ENCODE measurements at regions not wholly inside any gene's neighbourhood (a gene's known extent, or its start where the extent isn't known, plus 50 kb on each side); places are given as distances from the start of the nearest gene placed in this dataset.

- no peak overlapping the region for H3K4me3 ChIP-seq (ENCODE audit: low read length in 2 of 2)
- H3K27ac ChIP-seq (ENCODE audit: low read depth in 1 of 2, low read length in 1 of 2) = no peak overlapping the region
- 85% methylated on average over 1 of the region's 1 CpG for WGBS
- H3K4me1 ChIP-seq (ENCODE audit: control insufficient read depth in 2 of 2, insufficient read depth in 2 of 2, low read length in 2 of 2) = no peaks in the 10 kb centered on the region
- H3K9me3 ChIP-seq (ENCODE audit: control insufficient read depth in 2 of 2, insufficient read depth in 1 of 2, low read length in 1 of 2) = no peaks in the 10 kb centered on the region
- H3K36me3 ChIP-seq (ENCODE audit: control insufficient read depth in 2 of 2, insufficient read depth in 2 of 2, low read length in 1 of 2) = no peaks in the 10 kb centered on the region
- no peak for DNase-seq (ENCODE audit: low read depth in 6 of 9, low spot score in 9 of 9)
- H3K27me3 ChIP-seq (ENCODE audit: control insufficient read depth in 2 of 2, insufficient read depth in 1 of 2, low read length in 1 of 2) = no peaks in the 10 kb centered on the region
Measured at GRCh38 chr5:100188778-100189177, 346.4 kb upstream of the FAM174A start.

DNA sequence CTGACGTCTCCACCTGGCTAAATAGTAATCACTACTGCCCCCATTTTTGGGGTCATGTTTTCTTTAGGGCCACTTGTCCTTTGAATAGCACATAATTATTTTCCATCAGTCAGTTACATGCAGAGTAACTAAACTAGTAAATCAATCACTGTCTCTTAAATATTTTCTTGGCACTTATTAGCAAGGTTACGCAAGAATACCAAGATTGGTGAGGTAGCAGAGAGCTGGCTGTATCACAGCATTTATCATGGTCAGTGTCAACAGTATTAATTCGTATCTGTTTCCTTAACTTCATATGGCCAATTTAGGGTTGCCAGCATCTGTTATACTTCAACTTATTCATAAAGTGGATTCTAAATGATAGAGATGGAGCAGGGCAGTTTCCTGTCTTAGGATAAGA, 346.8 kb upstream of the FAM174A start:
- Histone ChIP-seq H3K9me3 (ENCODE audit: control insufficient read depth in 2 of 2, insufficient read depth in 1 of 2, low read length in 1 of 2) (no peaks in the 10 kb centered on the region), H3K36me3 (ENCODE audit: control insufficient read depth in 2 of 2, insufficient read depth in 2 of 2, low read length in 1 of 2) (no peaks in the 10 kb centered on the region), H3K4me1 (ENCODE audit: control insufficient read depth in 2 of 2, insufficient read depth in 2 of 2, low read length in 2 of 2) (no peaks in the 10 kb centered on the region), H3K27ac (ENCODE audit: low read depth in 1 of 2, low read length in 1 of 2) (no peak overlapping the region), H3K4me3 (ENCODE audit: low read length in 2 of 2) (no peak overlapping the region), H3K27me3 (ENCODE audit: control insufficient read depth in 2 of 2, insufficient read depth in 1 of 2, low read length in 1 of 2) (no peaks in the 10 kb centered on the region)
- DNase-seq (ENCODE audit: low read depth in 6 of 9, low spot score in 9 of 9) = no peak
- 90% methylated on average over 3 of the region's 3 CpGs for WGBS

- Histone ChIP-seq H3K4me3 (ENCODE audit: low read length in 2 of 2) (no peak overlapping the region), H3K27ac (ENCODE audit: low read depth in 1 of 2, low read length in 1 of 2) (no peak overlapping the region), H3K36me3 (ENCODE audit: control insufficient read depth in 2 of 2, insufficient read depth in 2 of 2, low read length in 1 of 2) (no peaks in the 10 kb centered on the region), H3K27me3 (ENCODE audit: control insufficient read depth in 2 of 2, insufficient read depth in 1 of 2, low read length in 1 of 2) (no peaks in the 10 kb centered on the region), H3K9me3 (ENCODE audit: control insufficient read depth in 2 of 2, insufficient read depth in 1 of 2, low read length in 1 of 2) (no peaks in the 10 kb centered on the region), H3K4me1 (ENCODE audit: control insufficient read depth in 2 of 2, insufficient read depth in 2 of 2, low read length in 2 of 2) (no peaks in the 10 kb centered on the region)
- DNase-seq (ENCODE audit: low read depth in 6 of 9, low spot score in 9 of 9) = no peak
- 89% methylated on average over 2 of the region's 2 CpGs for WGBS
Measured at GRCh38 chr5:100186181-100186580, 349.0 kb upstream of the FAM174A start.

DNA sequence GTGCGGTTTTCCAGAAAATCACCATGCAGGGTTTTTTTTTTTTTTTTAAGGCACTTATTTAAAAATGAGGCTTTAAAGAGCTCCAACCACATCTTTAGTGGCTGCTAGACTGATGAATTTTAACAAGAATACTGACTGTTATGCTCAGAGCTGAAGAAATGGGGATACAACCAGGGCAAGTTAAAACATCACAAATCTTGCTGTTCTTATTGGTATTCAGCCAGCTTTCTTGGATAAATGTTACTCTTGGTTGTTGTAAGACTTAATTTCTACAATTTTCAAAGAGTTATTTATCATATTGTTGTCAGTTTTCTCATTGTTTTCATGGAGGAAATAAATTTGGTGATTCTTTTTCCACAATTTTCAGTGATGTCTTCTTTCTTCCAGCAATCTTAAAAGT, 352.8 kb upstream of the FAM174A start:
- Histone ChIP-seq H3K4me3 (ENCODE audit: low read length in 2 of 2) (no peak overlapping the region), H3K27me3 (ENCODE audit: control insufficient read depth in 2 of 2, insufficient read depth in 1 of 2, low read length in 1 of 2) (no peaks in the 10 kb centered on the region), H3K36me3 (ENCODE audit: control insufficient read depth in 2 of 2, insufficient read depth in 2 of 2, low read length in 1 of 2) (no peaks in the 10 kb centered on the region), H3K27ac (ENCODE audit: low read depth in 1 of 2, low read length in 1 of 2) (no peak overlapping the region), H3K9me3 (ENCODE audit: control insufficient read depth in 2 of 2, insufficient read depth in 1 of 2, low read length in 1 of 2) (peaks cover 0 to 1% of the 10 kb centered on the region in 2 donors), H3K4me1 (ENCODE audit: control insufficient read depth in 2 of 2, insufficient read depth in 2 of 2, low read length in 2 of 2) (no peaks in the 10 kb centered on the region)
- WGBS = 94% methylated on average over 1 of the region's 1 CpG
- DNase-seq (ENCODE audit: low read depth in 6 of 9, low spot score in 9 of 9) = no peak

DNA sequence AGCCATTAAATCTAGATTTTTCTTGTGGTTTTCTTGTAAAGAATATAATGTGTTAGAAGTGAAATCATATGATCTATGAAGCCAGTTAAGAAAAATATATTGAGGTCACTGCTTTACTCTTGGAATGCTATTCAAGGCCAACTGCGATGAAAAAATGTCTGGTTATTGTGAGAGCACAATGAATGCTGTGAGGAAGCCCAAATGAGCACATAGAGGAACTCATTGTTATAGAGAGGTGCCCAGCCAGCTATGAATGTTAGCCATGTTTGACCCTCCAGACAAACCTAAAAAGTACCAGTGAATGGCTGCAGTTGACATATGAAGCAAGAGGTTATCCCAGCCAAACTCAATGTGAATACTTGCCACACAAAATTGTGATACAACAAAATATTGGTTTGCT, 359.8 kb upstream of the FAM174A start:
- Histone ChIP-seq H3K4me3 (ENCODE audit: low read length in 2 of 2) (no peak overlapping the region), H3K27me3 (ENCODE audit: control insufficient read depth in 2 of 2, insufficient read depth in 1 of 2, low read length in 1 of 2) (no peaks in the 10 kb centered on the region), H3K36me3 (ENCODE audit: control insufficient read depth in 2 of 2, insufficient read depth in 2 of 2, low read length in 1 of 2) (no peaks in the 10 kb centered on the region), H3K4me1 (ENCODE audit: control insufficient read depth in 2 of 2, insufficient read depth in 2 of 2, low read length in 2 of 2) (no peaks in the 10 kb centered on the region), H3K27ac (ENCODE audit: low read depth in 1 of 2, low read length in 1 of 2) (no peak overlapping the region), H3K9me3 (ENCODE audit: control insufficient read depth in 2 of 2, insufficient read depth in 1 of 2, low read length in 1 of 2) (peaks cover 0 to 3% of the 10 kb centered on the region in 2 donors)
- no peak for DNase-seq (ENCODE audit: low read depth in 6 of 9, low spot score in 9 of 9)
- 96% methylated on average over 1 of the region's 1 CpG for WGBS

GRCh38 chr5:100165309-100165708, 369.9 kb upstream of the FAM174A start:
- Histone ChIP-seq H3K27me3 (ENCODE audit: control insufficient read depth in 2 of 2, insufficient read depth in 1 of 2, low read length in 1 of 2) (no peaks in the 10 kb centered on the region), H3K36me3 (ENCODE audit: control insufficient read depth in 2 of 2, insufficient read depth in 2 of 2, low read length in 1 of 2) (no peaks in the 10 kb centered on the region), H3K4me1 (ENCODE audit: control insufficient read depth in 2 of 2, insufficient read depth in 2 of 2, low read length in 2 of 2) (no peaks in the 10 kb centered on the region), H3K9me3 (ENCODE audit: control insufficient read depth in 2 of 2, insufficient read depth in 1 of 2, low read length in 1 of 2) (no peaks in the 10 kb centered on the region), H3K4me3 (ENCODE audit: low read length in 2 of 2) (no peak overlapping the region), H3K27ac (ENCODE audit: low read depth in 1 of 2, low read length in 1 of 2) (no peak overlapping the region)
- DNase-seq (ENCODE audit: low read depth in 6 of 9, low spot score in 9 of 9) = no peak
- WGBS = 94% methylated on average over 1 of the region's 1 CpG

DNA sequence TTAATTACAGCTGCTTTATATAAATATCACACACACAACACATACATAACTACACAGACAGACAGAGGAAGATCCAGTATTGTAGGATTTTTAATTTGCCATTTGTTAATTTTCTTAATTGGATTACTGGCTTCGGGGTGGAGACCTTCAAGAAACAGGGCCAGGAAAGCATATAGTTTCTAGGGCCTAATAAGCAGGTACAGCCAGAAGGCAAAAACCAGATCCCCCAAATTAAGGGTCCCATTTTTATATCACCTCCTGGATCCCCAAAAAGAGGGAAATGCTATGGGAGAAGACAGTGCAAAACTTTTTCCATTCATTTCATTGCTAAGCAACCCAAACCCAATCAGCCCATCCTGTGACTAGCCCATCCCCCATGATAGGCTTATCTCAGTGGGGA, 373.3 kb upstream of the FAM174A start:
- H3K4me3 ChIP-seq (ENCODE audit: low read length in 2 of 2) = no peak overlapping the region
- no peaks in the 10 kb centered on the region for H3K9me3 ChIP-seq (ENCODE audit: control insufficient read depth in 2 of 2, insufficient read depth in 1 of 2, low read length in 1 of 2)
- H3K27me3 ChIP-seq (ENCODE audit: control insufficient read depth in 2 of 2, insufficient read depth in 1 of 2, low read length in 1 of 2) = no peaks in the 10 kb centered on the region
- H3K36me3 ChIP-seq (ENCODE audit: control insufficient read depth in 2 of 2, insufficient read depth in 2 of 2, low read length in 1 of 2) = no peaks in the 10 kb centered on the region
- 83% methylated on average over 1 of the region's 1 CpG for WGBS
- no peak for DNase-seq (ENCODE audit: low read depth in 6 of 9, low spot score in 9 of 9)
- no peak overlapping the region for H3K27ac ChIP-seq (ENCODE audit: low read depth in 1 of 2, low read length in 1 of 2)
- H3K4me1 ChIP-seq (ENCODE audit: control insufficient read depth in 2 of 2, insufficient read depth in 2 of 2, low read length in 2 of 2) = no peaks in the 10 kb centered on the region

DNA sequence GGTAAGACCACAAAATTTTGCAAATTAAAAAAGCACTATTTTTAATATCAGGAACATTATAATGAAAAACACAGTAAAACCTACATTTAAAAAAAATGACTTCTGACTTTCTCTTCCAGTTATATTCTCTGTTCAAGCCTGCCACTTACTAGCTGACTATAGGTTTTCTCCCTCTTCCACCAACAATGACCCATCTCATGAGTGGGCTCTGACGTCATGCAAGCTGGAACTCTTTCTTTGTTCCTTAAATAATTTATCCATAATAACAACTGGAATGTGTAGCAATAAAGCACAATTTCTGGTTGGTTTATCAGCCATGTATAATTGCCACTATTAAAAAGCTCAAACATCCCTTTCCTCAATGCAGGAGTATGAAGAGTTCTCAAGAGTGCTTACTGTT, 378.1 kb upstream of the FAM174A start:
- H3K9me3 ChIP-seq (ENCODE audit: control insufficient read depth in 2 of 2, insufficient read depth in 1 of 2, low read length in 1 of 2) = no peaks in the 10 kb centered on the region
- H3K4me3 ChIP-seq (ENCODE audit: low read length in 2 of 2) = no peak overlapping the region
- WGBS = 91% methylated on average over 1 of the region's 1 CpG
- H3K27ac ChIP-seq (ENCODE audit: low read depth in 1 of 2, low read length in 1 of 2) = no peak overlapping the region
- no peaks in the 10 kb centered on the region for H3K4me1 ChIP-seq (ENCODE audit: control insufficient read depth in 2 of 2, insufficient read depth in 2 of 2, low read length in 2 of 2)
- DNase-seq (ENCODE audit: low read depth in 6 of 9, low spot score in 9 of 9) = no peak
- H3K36me3 ChIP-seq (ENCODE audit: control insufficient read depth in 2 of 2, insufficient read depth in 2 of 2, low read length in 1 of 2) = no peaks in the 10 kb centered on the region
- no peaks in the 10 kb centered on the region for H3K27me3 ChIP-seq (ENCODE audit: control insufficient read depth in 2 of 2, insufficient read depth in 1 of 2, low read length in 1 of 2)

- no peak for DNase-seq (ENCODE audit: low read depth in 6 of 9, low spot score in 9 of 9)
- Histone ChIP-seq H3K27me3 (ENCODE audit: control insufficient read depth in 2 of 2, insufficient read depth in 1 of 2, low read length in 1 of 2) (no peaks in the 10 kb centered on the region), H3K4me3 (ENCODE audit: low read length in 2 of 2) (no peak overlapping the region), H3K4me1 (ENCODE audit: control insufficient read depth in 2 of 2, insufficient read depth in 2 of 2, low read length in 2 of 2) (no peaks in the 10 kb centered on the region), H3K9me3 (ENCODE audit: control insufficient read depth in 2 of 2, insufficient read depth in 1 of 2, low read length in 1 of 2) (no peaks in the 10 kb centered on the region), H3K36me3 (ENCODE audit: control insufficient read depth in 2 of 2, insufficient read depth in 2 of 2, low read length in 1 of 2) (no peaks in the 10 kb centered on the region), H3K27ac (ENCODE audit: low read depth in 1 of 2, low read length in 1 of 2) (no peak overlapping the region)
- WGBS = 89% methylated on average over 3 of the region's 3 CpGs
Measured at GRCh38 chr5:100148239-100148638, 386.9 kb upstream of the FAM174A start.

DNA sequence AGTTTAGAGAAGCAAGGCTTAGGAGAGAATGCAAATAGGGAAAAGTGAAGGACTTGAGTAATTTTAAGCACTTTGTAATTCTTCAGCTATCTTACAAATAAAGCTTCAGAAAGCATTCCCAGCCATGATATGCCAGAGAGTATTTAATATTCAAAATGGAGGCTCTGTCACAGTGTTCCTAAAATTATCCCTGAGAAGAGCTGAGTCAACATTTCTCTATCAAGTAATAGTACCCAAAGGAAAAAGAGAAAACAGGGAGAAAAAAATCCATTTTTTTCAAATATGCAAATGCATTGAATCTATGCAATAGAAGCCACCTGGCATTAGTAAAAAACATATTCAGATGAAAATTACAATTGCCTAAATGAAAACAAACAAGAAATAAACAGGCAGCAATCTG, 392.6 kb upstream of the FAM174A start:
- Histone ChIP-seq H3K9me3 (ENCODE audit: control insufficient read depth in 2 of 2, insufficient read depth in 1 of 2, low read length in 1 of 2) (no peaks in the 10 kb centered on the region), H3K4me1 (ENCODE audit: control insufficient read depth in 2 of 2, insufficient read depth in 2 of 2, low read length in 2 of 2) (no peaks in the 10 kb centered on the region), H3K36me3 (ENCODE audit: control insufficient read depth in 2 of 2, insufficient read depth in 2 of 2, low read length in 1 of 2) (no peaks in the 10 kb centered on the region), H3K27ac (ENCODE audit: low read depth in 1 of 2, low read length in 1 of 2) (no peak overlapping the region), H3K27me3 (ENCODE audit: control insufficient read depth in 2 of 2, insufficient read depth in 1 of 2, low read length in 1 of 2) (no peaks in the 10 kb centered on the region), H3K4me3 (ENCODE audit: low read length in 2 of 2) (no peak overlapping the region)
- no peak for DNase-seq (ENCODE audit: low read depth in 6 of 9, low spot score in 9 of 9)

All from thymus (tissue), 11 donors.